OCI-LY3 (cell line): ENCODE measurements at regions not wholly inside any gene's neighbourhood (a gene's known extent, or its start where the extent isn't known, plus 50 kb on each side); places are given as distances from the start of the nearest gene placed in this dataset.

Experiments used
- EZH2phosphoT487 ChIP-seq: fragments of 200-600 bp; shearing (Covaris generic); IDR thresholded peaks from 2 replicates; pipeline ENCODE4 v1.6.1; 2018; ENCODE audit warnings: antibody characterized with exemption, mixed run types, low read depth
- TF ChIP-seq, protein P1 (sequence below): fragments of 200-600, 300-600 bp; sonication (generic); IDR thresholded peaks from 2 replicates; pipeline ENCODE4 v1.5.1; 2014; ENCODE audit warnings: antibody characterized with exemption, low read length, low read depth

- TF ChIP-seq, protein P1, sequence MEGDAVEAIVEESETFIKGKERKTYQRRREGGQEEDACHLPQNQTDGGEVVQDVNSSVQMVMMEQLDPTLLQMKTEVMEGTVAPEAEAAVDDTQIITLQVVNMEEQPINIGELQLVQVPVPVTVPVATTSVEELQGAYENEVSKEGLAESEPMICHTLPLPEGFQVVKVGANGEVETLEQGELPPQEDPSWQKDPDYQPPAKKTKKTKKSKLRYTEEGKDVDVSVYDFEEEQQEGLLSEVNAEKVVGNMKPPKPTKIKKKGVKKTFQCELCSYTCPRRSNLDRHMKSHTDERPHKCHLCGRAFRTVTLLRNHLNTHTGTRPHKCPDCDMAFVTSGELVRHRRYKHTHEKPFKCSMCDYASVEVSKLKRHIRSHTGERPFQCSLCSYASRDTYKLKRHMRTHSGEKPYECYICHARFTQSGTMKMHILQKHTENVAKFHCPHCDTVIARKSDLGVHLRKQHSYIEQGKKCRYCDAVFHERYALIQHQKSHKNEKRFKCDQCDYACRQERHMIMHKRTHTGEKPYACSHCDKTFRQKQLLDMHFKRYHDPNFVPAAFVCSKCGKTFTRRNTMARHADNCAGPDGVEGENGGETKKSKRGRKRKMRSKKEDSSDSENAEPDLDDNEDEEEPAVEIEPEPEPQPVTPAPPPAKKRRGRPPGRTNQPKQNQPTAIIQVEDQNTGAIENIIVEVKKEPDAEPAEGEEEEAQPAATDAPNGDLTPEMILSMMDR: no peak
- no peak for TF ChIP-seq EZH2phosphoT487
Measured at GRCh38 chr2:120513776-120514357, 167.9 kb downstream of the INHBB start.
